SU-DHL-6 (cell line): ENCODE measurements at regions not wholly inside any gene's neighbourhood (a gene's known extent, or its start where the extent isn't known, plus 50 kb on each side); places are given as distances from the start of the nearest gene placed in this dataset.

Experiments
- CTCF ChIP-seq: fragments of 200-600 bp; sonication (generic); IDR thresholded peaks from one replicate; pipeline ENCODE4 v1.5.1; 2017; ENCODE audit warnings: antibody characterized with exemption, mild to moderate bottlenecking, low read length, moderate library complexity; ENCODE audit not compliant: insufficient read depth, poor library complexity, severe bottlenecking
- EZH2phosphoT487 ChIP-seq: fragments of 200-600 bp; sonication (generic), shearing (Covaris generic); conservative IDR thresholded peaks from 2 replicates; pipeline ENCODE4 v1.6.1; 2018; ENCODE audit warnings: mild to moderate bottlenecking, antibody characterized with exemption, low read length, moderate library complexity, mixed read lengths

DNA sequence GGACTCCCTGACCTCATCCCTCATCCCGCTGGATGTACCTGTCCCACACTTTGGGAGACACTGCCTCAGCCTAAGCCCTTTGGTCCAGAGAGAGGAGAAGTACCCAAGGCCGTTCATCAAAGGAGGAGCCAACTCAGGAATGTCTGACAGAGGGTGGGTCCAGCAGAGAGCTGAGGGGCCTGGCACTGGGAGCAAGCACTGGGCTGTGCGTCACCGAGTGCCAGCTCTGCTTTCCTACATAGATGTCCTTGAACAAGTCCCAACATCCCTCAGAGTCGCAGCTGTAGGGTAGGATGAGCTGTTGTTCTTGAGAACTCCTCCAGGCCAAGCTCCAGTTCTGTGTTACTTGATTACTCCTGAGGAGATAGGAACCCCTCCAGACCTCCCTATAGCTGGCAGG is 68.8 kb upstream of the ACOT11 start:
- TF ChIP-seq CTCF, result no peak
- TF ChIP-seq EZH2phosphoT487, result no peak
